ENCODE measurements at regions not wholly inside any gene's neighbourhood (a gene's known extent, or its start where the extent isn't known, plus 50 kb on each side); places are given as distances from the start of the nearest gene placed in this dataset.

- no peak for DNase-seq (ENCODE audit: low read depth)
These were observed 66.1 kb upstream of the AKT3 start for GRCh38 chr1:243916160-243916559.

- DNase-seq (ENCODE audit: low read depth) = no peak
These were observed 62.3 kb upstream of the AKT3 start for GRCh38 chr1:243912347-243912746.

GRCh38 chr1:243910607-243911006 is 60.6 kb upstream of the AKT3 start:
- DNase-seq (ENCODE audit: low read depth) = no peak

- DNase-seq (ENCODE audit: low read depth) = no peak
These were observed 53.9 kb upstream of the AKT3 start for GRCh38 chr1:243903895-243904294.

- DNase-seq (ENCODE audit: low read depth) = no peak
These were observed 53.0 kb upstream of the AKT3 start for GRCh38 chr1:243903041-243903440.

- no peak for DNase-seq (ENCODE audit: low read depth)
These were observed 52.1 kb upstream of the AKT3 start for GRCh38 chr1:243902100-243902499.

Measured in activated T-helper 9 cell treated with anti-CD3 and anti-CD28 coated beads, Interleukin-2, amount 50 U/mL, for 16 hours (primary cell).